Retinal pigment epithelial cell (primary cell): ENCODE measurements at regions not wholly inside any gene's neighbourhood (a gene's known extent, or its start where the extent isn't known, plus 50 kb on each side); places are given as distances from the start of the nearest gene placed in this dataset.
"Not testable (repeated sequence)": the region's sequence is repeated elsewhere in the genome, so short reads cannot be mapped to it uniquely, and the experiment has no call there.

Source experiments
- DNase-seq: peaks from one replicate; pipeline ENCODE4 v3.0.0-alpha.2; 2010; ENCODE audit warnings: low read depth
- H3K4me3 ChIP-seq: 2 replicates; pipeline ENCODE4 v1.5.1; 2011; ENCODE audit warnings: mild to moderate bottlenecking, low read length, control low read depth, moderate library complexity
- CTCF ChIP-seq: conservative IDR thresholded peaks from 2 replicates; pipeline ENCODE4 v1.5.1; 2011; ENCODE audit warnings: low read depth, low read length, control low read depth, inconsistent platforms

- no peak for TF ChIP-seq CTCF
- H3K4me3 ChIP-seq: no peak overlapping the region
- no peak for DNase-seq
Measured at GRCh38 chr22:22057617-22058378, 75.2 kb upstream of the TOP3B start.

DNA sequence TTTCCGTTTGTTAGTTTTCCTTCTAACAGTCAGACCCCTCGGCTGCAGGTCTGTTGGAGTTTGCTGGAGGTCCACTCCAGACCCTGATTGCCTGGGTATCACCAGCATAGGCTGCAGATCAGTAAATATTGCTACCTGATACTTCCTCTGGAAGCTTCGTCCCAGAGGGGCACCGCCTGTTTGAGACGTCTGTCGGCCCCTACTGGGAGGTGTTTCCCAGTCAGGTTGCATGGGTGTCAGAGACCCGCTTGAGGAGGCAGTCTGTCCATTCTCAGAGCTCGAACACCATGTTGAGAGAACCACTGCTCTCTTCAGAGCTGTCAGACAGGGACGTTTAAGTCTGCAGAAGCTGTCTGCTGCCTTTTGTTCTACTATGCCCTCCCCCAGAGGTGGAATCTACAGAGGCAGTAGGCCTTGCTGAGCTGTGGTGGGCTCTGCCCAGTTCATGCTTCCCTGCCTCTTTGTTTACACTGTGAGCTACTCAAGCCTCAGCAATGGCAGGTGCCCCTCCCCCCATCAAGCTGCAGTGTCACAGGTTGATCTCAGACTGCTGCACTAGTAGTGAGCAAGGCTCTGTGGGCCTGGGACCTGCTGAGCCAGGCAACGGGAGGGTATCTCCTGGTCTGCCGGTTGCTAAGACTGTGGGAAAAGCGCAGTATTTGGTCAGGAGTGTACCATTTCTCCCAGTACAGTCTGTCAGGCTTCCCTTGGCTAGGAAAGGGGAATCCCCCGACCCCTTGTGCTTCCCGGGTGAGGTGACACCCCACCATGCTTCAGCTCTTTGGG lies 74.4 kb upstream of the TOP3B start:
- not testable (repeated sequence) for DNase-seq, H3K4me3 ChIP-seq

DNA sequence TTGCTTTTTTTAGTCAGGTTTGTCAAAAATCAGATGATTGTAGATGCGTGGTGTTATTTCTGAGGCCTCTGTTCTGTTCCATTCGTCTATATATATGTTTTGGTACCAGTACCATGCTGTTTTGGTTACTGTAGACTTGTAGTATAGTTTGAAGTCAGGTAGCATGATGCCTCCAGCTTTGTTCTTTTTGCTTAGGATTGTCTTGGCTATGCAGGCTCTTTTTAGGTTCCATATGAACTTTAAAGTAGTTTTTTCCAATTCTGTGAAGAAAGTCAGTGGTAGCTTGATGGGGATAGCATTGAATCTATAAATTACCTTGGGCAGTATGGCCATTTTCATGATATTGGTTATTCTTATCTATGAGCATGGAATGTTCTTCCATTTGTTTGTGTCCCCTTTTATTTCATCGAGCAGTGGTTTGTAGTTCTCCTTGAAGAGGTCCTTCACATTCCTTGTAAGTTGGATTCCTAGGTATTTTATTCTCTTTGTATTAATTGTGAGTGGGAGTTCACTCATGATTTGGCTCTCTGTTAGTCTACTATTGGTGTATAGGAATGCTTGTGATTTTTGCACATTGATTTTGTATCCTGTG lies 70.1 kb upstream of the TOP3B start:
- not testable (repeated sequence) for H3K4me3 ChIP-seq

GRCh38 chr22:22051032-22051431 lies 68.4 kb upstream of the TOP3B start:
- DNase-seq, H3K4me3 ChIP-seq: not testable (repeated sequence)

More for the DNA sequence above, 70.1 kb upstream of the TOP3B start:
- DNase-seq: not testable (repeated sequence)

DNA sequence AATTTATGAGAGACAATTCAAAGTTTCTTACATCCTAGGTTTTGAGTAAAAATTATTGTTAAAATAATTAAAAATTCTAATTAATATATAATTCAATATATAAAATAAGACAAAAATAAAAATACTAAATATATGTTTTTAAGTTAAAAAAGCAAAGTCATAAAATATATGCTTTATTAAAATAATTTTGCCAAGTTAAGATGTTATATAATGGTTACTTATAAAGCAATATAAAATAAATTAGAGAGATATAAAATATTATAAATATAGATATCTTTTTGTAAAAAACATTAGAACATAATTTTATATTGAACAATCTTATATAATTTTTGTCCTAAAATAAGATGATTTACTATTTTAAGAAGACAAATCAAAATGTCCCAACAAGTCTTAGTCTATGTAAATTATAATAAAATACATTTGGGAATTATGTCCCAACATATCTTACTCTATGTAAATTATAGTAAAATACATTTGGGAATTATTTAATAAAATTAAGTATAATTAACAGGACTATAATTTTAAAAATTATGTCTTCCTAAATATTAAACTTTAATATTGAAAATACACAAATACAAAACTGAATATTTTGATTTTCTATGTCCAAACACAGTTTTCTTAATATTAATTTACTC lies 67.7 kb upstream of the TOP3B start:
- no peak overlapping the region for H3K4me3 ChIP-seq
- no peak for DNase-seq
- TF ChIP-seq CTCF: no peak

- DNase-seq: no peak
- H3K4me3 ChIP-seq: no peak overlapping the region
- no peak for TF ChIP-seq CTCF
Measured at GRCh38 chr22:22049684-22050083, 67.1 kb upstream of the TOP3B start.

DNA sequence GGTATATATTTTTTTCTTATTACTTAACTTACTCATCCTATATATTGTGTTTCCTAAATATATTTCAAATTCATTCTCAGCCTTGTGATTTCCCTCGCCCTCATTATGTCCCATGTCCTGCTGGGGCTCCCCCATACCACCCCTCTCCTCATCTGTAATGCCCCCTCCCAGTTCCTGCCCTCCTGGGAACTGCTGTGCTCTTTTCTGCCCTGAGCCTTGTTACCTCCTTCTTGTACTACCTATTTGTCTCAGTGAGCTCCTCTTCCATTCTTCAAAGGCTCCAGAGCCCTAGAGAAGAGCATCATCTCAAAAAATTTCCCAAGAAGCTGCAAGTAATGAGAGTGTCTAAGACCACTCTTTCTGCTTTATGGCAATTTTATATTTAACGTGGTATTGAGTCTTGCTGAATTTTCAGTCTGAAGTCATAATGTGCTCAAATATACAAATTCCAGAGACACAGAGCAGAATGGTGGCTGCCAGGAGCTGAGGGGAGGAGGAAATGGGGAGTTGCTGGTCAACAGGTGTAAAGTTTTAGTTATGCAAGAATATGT lies 66.5 kb upstream of the TOP3B start:
- no peak for DNase-seq
- no peak for TF ChIP-seq CTCF
- H3K4me3 ChIP-seq: no peak overlapping the region

GRCh38 chr22:22048318-22048942 lies 65.8 kb upstream of the TOP3B start:
- no peak for DNase-seq
- no peak for TF ChIP-seq CTCF
- no peak overlapping the region for H3K4me3 ChIP-seq
